BJ (cell line): ENCODE measurements at regions not wholly inside any gene's neighbourhood (a gene's known extent, or its start where the extent isn't known, plus 50 kb on each side); places are given as distances from the start of the nearest gene placed in this dataset.

Experiments
- CTCF ChIA-PET: fragments of 350-600 bp; formaldehyde crosslinking; extraction: SDS; loops from one replicate; lab custom pipeline; 2021; ENCODE audit warnings: antibody characterized with exemption, inconsistent platforms; lab: Yijun Ruan, JAX
- POLR2A ChIA-PET: fragments of 300-600 bp; sonication (Branson Sonifier 250); formaldehyde crosslinking; extraction: SDS; loops from one replicate; lab custom pipeline; 2021; ENCODE audit warnings: antibody characterized with exemption; lab: Charles Lee
- DNase-seq: peaks from one replicate; pipeline ENCODE4 v3.0.0-alpha.2; 2011; ENCODE audit warnings: low read depth
- H3K27me3 ChIP-seq: 2 replicates; pipeline ENCODE4 v1.6.0; 2011; ENCODE audit warnings: low read length; ENCODE audit not compliant: control insufficient read depth, insufficient read depth
- H3K36me3 ChIP-seq: 2 replicates; pipeline ENCODE4 v1.5.1; 2011; ENCODE audit warnings: low read length; ENCODE audit not compliant: control insufficient read depth, insufficient read depth
- H3K4me3 ChIP-seq: 2 replicates; pipeline ENCODE4 v1.5.1; 2011; ENCODE audit warnings: low read depth, mild to moderate bottlenecking, control low read depth, low read length
- TF ChIP-seq, protein P1 (sequence below): IDR thresholded peaks from 2 replicates; pipeline ENCODE4 v1.5.1; 2011; ENCODE audit warnings: low read depth, mild to moderate bottlenecking, control low read depth, inconsistent platforms, low read length, moderate library complexity; ENCODE audit not compliant: insufficient read depth

DNA sequence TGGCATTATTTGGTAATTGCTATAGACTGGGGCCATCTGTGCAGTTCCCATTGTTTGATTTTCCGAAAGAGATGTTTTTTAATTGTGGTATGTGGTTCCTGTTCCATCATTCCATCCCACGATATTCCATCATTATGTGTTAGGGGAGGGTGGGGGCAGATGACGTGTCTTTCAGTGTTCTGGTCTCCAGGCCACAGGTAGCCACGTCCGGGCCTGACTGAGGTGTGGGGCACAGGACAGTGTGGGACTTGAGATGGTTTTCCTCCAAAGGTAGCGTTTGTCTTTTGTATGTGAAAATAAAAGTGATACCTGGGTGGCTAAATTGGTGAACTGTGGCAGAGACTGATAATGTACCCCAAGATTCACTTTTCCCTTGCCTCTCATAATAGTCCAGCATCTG lies 192.2 kb upstream of the HAAO start:
- H3K27me3 ChIP-seq, result no peaks in the 10 kb centered on the region
- H3K36me3 ChIP-seq, result no peaks in the 10 kb centered on the region
- ChIA-PET POLR2A (no interaction called here), CTCF (no interaction called here)
- no peak overlapping the region for H3K4me3 ChIP-seq
- TF ChIP-seq, protein P1, sequence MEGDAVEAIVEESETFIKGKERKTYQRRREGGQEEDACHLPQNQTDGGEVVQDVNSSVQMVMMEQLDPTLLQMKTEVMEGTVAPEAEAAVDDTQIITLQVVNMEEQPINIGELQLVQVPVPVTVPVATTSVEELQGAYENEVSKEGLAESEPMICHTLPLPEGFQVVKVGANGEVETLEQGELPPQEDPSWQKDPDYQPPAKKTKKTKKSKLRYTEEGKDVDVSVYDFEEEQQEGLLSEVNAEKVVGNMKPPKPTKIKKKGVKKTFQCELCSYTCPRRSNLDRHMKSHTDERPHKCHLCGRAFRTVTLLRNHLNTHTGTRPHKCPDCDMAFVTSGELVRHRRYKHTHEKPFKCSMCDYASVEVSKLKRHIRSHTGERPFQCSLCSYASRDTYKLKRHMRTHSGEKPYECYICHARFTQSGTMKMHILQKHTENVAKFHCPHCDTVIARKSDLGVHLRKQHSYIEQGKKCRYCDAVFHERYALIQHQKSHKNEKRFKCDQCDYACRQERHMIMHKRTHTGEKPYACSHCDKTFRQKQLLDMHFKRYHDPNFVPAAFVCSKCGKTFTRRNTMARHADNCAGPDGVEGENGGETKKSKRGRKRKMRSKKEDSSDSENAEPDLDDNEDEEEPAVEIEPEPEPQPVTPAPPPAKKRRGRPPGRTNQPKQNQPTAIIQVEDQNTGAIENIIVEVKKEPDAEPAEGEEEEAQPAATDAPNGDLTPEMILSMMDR, result no peak
- no peak for DNase-seq

GRCh38 chr2:42984081-42984480 lies 191.7 kb upstream of the HAAO start:
- ChIA-PET POLR2A (no interaction called here), CTCF (interaction anchor here (1.3 kb wide), 1 partner anchor 245 kb away, joined by 3 read pairs; no protein-coding TSS in a partner anchor)
- no peak overlapping the region for H3K4me3 ChIP-seq
- no peak for DNase-seq
- no peaks in the 10 kb centered on the region for H3K36me3 ChIP-seq
- H3K27me3 ChIP-seq, result no peaks in the 10 kb centered on the region
- TF ChIP-seq, protein P1, result no peak

DNA sequence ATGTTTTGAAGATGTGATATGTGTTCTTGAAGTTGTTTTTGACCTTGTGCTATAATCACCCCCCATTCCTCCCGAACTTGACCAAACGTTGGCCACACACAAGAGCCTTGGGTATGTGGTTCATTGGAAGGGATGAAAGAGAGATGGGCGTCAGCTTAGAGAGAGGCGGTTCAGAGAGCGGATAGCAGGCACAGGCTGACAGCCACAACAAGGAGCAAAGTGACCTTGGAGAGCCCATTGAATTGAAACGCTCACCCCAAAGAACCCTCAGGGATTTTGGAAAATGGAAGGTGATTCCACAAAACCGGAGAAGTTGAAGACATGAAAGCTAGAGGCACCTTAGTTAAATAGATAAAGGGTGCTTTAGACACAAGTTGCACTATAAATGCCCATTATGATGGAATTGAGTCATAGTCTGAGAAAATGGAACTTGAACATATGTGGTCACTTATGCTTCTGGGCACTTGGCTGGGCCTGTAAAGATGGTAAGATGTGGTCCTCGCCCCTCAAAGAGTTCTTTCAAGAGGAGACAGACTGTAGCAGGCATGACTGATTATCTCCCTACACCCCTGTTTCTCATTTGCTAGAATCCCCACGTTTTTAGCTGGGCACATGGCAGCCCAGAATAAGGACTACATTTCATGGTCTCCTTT lies 188.5 kb upstream of the HAAO start:
- H3K27me3 ChIP-seq, result no peaks in the 10 kb centered on the region
- no peak overlapping the region for H3K4me3 ChIP-seq
- CTCF ChIA-PET, result no interaction called here
- DNase-seq, result no peak
- TF ChIP-seq, protein P1, result no peak
- no peaks in the 10 kb centered on the region for H3K36me3 ChIP-seq
- POLR2A ChIA-PET, result no interaction called here

DNA sequence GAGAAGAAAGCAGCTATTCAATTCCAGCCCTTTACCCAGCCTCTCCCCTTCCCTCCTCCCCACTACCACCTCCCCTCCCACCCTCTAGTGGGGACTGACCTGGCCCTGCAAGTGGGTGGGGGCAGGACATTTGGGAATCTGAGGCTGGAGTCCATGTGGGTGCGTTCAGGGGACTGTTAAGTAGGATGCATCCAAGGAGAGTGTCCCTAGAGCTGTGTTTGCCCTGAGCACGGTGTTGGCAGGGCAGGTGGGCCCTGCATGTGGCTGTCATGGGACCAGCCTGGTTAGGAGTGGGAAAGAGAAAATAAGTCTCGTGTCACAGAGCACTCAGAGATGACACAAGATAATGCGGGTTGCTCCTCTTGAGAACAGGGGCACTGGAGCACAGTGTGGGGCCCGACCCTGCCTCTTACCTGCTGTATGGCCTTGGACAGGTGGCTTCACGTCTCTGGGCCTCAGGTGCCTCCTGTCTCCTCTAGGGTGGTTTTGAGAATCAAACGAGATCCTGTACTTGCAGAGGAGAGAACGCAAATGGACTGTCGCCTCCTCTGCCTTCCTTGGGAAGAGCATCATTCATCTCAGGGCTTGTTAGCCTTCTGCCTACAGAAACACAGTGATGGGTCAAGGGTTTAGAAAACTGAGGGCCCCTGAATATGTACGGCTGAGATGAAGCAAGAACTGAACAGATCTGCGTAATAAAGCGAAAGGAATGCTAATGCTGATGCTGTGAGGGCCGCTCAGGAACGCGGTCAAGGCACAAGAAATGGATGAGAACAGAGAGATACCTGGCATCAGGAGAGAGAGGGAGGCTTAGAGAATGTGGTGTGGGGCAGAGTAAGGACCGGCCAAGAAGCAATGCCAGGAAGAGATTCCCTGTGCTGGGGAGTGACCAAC lies 187.7 kb upstream of the HAAO start:
- no peaks in the 10 kb centered on the region for H3K27me3 ChIP-seq
- ChIA-PET POLR2A (no interaction called here), CTCF (interaction anchor here (1.1 to 7.3 kb wide), 3 partner anchors 27 to 562 kb away, joined by 3 to 62 read pairs (median 5); partner anchors contain the start of gene ZFP36L2)
- no peak for DNase-seq
- TF ChIP-seq, protein P1, result no peak
- H3K4me3 ChIP-seq, result no peak overlapping the region
- no peaks in the 10 kb centered on the region for H3K36me3 ChIP-seq

GRCh38 chr2:42979416-42979869 lies 187.1 kb upstream of the HAAO start:
- H3K36me3 ChIP-seq, result no peaks in the 10 kb centered on the region
- no peaks in the 10 kb centered on the region for H3K27me3 ChIP-seq
- TF ChIP-seq, protein P1, result no peak
- no peak for DNase-seq
- ChIA-PET POLR2A (no interaction called here), CTCF (interaction anchor here (1.1 to 7.3 kb wide), 3 partner anchors 28 to 563 kb away, joined by 3 to 62 read pairs (median 5); partner anchors contain the start of gene ZFP36L2)
- H3K4me3 ChIP-seq, result no peak overlapping the region
